GM19395 (cell line): ENCODE measurements at regions not wholly inside any gene's neighbourhood (a gene's known extent, or its start where the extent isn't known, plus 50 kb on each side); places are given as distances from the start of the nearest gene placed in this dataset.
"Not testable (repeated sequence)": the region's sequence is repeated elsewhere in the genome, so short reads cannot be mapped to it uniquely, and the experiment has no call there.

ENCODE experiments used
- ATAC-seq: cut with Tn5 transposase; IDR thresholded peaks from one replicate; pipeline ENCODE4 v1.9.1; 2021; ENCODE audit warnings: mild to moderate bottlenecking, moderate library complexity; ENCODE audit not compliant: unreplicated experiment

- ATAC-seq, result no peak
These were observed 210.1 kb upstream of the ZNF608 start for GRCh38 chr5:124956471-124957029.

- no peak for ATAC-seq
These were observed 210.6 kb upstream of the ZNF608 start for GRCh38 chr5:124957063-124957462.

GRCh38 chr5:124960266-124960665 is 213.8 kb upstream of the ZNF608 start:
- no peak for ATAC-seq

- ATAC-seq, result no peak
These were observed 215.1 kb upstream of the ZNF608 start for GRCh38 chr5:124961521-124961920.

- ATAC-seq, result no peak
These were observed 215.7 kb upstream of the ZNF608 start for GRCh38 chr5:124962111-124962510.

- ATAC-seq, result no peak
These were observed 216.3 kb upstream of the ZNF608 start for GRCh38 chr5:124962735-124963134.

- ATAC-seq, result no peak
These were observed 216.9 kb upstream of the ZNF608 start for GRCh38 chr5:124963236-124963919.

GRCh38 chr5:124966741-124967140 is 220.3 kb upstream of the ZNF608 start:
- ATAC-seq, result not testable (repeated sequence)

- not testable (repeated sequence) for ATAC-seq
These were observed 223.9 kb upstream of the ZNF608 start for GRCh38 chr5:124970381-124970780.

GRCh38 chr5:124972703-124973102 is 226.3 kb upstream of the ZNF608 start:
- no peak for ATAC-seq

- ATAC-seq, result no peak
These were observed 227.2 kb upstream of the ZNF608 start for GRCh38 chr5:124973661-124974060.

- no peak for ATAC-seq
These were observed 229.6 kb upstream of the ZNF608 start for GRCh38 chr5:124976086-124976485.

GRCh38 chr5:124979251-124979650 is 232.8 kb upstream of the ZNF608 start:
- ATAC-seq, result no peak

- peak; percentile 90 for ATAC-seq
These were observed 233.9 kb upstream of the ZNF608 start for GRCh38 chr5:124980163-124980941.

- no peak for ATAC-seq
These were observed 235.5 kb upstream of the ZNF608 start for GRCh38 chr5:124981901-124982300.

GRCh38 chr5:124986170-124986569 is 239.7 kb upstream of the ZNF608 start:
- no peak for ATAC-seq

- ATAC-seq, result no peak
These were observed 240.2 kb upstream of the ZNF608 start for GRCh38 chr5:124986667-124987066.

GRCh38 chr5:124987786-124988185 is 241.3 kb upstream of the ZNF608 start:
- ATAC-seq, result not testable (repeated sequence)

- no peak for ATAC-seq
These were observed 244.3 kb upstream of the ZNF608 start for GRCh38 chr5:124990723-124991122.

GRCh38 chr5:124995421-124995820 is 249.0 kb upstream of the ZNF608 start:
- ATAC-seq, result no peak

GRCh38 chr5:124996023-124996763 is 249.8 kb upstream of the ZNF608 start:
- no peak for ATAC-seq

GRCh38 chr5:124996764-124997077 is 250.3 kb upstream of the ZNF608 start:
- no peak for ATAC-seq
